ENCODE measurements at regions not wholly inside any gene's neighbourhood (a gene's known extent, or its start where the extent isn't known, plus 50 kb on each side); places are given as distances from the start of the nearest gene placed in this dataset.
"Not testable (repeated sequence)": the region's sequence is repeated elsewhere in the genome, so short reads cannot be mapped to it uniquely, and the experiment has no call there.

GRCh38 chr1:201639826-201640225 is 100.9 kb downstream of the NAV1 start:
- no peak for DNase-seq

GRCh38 chr1:201640624-201641023 is 101.7 kb downstream of the NAV1 start:
- DNase-seq, result no peak

- no peak for DNase-seq
These were observed 102.8 kb downstream of the NAV1 start for GRCh38 chr1:201641524-201642253.

- no peak for DNase-seq
These were observed 104.8 kb downstream of the NAV1 start for GRCh38 chr1:201643835-201644104.

- DNase-seq, result no peak
These were observed 105.3 kb downstream of the NAV1 start for GRCh38 chr1:201644197-201644596.

- DNase-seq, result not testable (repeated sequence)
These were observed 106.1 kb downstream of the NAV1 start for GRCh38 chr1:201645000-201645399.

- no peak for DNase-seq
These were observed 107.0 kb downstream of the NAV1 start for GRCh38 chr1:201645956-201646355.

GRCh38 chr1:201646411-201647022 is 107.6 kb downstream of the NAV1 start:
- no peak for DNase-seq

GRCh38 chr1:201647094-201647493 is 108.2 kb downstream of the NAV1 start:
- no peak for DNase-seq

- no peak for DNase-seq
These were observed 108.8 kb downstream of the NAV1 start for GRCh38 chr1:201647722-201648065.

- DNase-seq, result no peak
These were observed 109.4 kb downstream of the NAV1 start for GRCh38 chr1:201648066-201648906.

- DNase-seq, result no peak
These were observed 110.2 kb downstream of the NAV1 start for GRCh38 chr1:201648907-201649721.

GRCh38 chr1:201649761-201650622 is 111.1 kb downstream of the NAV1 start:
- DNase-seq, result no peak

- no peak for DNase-seq
These were observed 111.7 kb downstream of the NAV1 start for GRCh38 chr1:201650623-201650933.

- no peak for DNase-seq
These were observed 113.3 kb downstream of the NAV1 start for GRCh38 chr1:201652181-201652580.

GRCh38 chr1:201653233-201653632 is 114.3 kb downstream of the NAV1 start:
- DNase-seq, result no peak

GRCh38 chr1:201653883-201654282 is 115.0 kb downstream of the NAV1 start:
- DNase-seq, result no peak

GRCh38 chr1:201655243-201655642 is 116.3 kb downstream of the NAV1 start:
- DNase-seq, result no peak

- no peak for DNase-seq
These were observed 117.0 kb downstream of the NAV1 start for GRCh38 chr1:201655910-201656309.

- DNase-seq, result no peak
These were observed 117.5 kb downstream of the NAV1 start for GRCh38 chr1:201656311-201657032.

- DNase-seq, result no peak
These were observed 120.6 kb downstream of the NAV1 start for GRCh38 chr1:201659572-201659971.
